GM12891 (cell line): ENCODE measurements at regions not wholly inside any gene's neighbourhood (a gene's known extent, or its start where the extent isn't known, plus 50 kb on each side); places are given as distances from the start of the nearest gene placed in this dataset.
"Not testable (repeated sequence)": the region's sequence is repeated elsewhere in the genome, so short reads cannot be mapped to it uniquely, and the experiment has no call there.

Experiments used
- DNase-seq: peaks from one replicate; pipeline ENCODE4 v3.0.0; 2011; ENCODE audit warnings: low spot score; ENCODE audit not compliant: insufficient read length
- FAIRE-seq: peaks from 2 replicates; lab custom pipeline; 2011; peaks lifted over from hg19 to GRCh38; lab: Jason Lieb, UNC
- PAX5 ChIP-seq: IDR thresholded peaks from 2 replicates; pipeline ENCODE4 v1.6.1; 2011; ENCODE audit warnings: low read length, moderate library complexity, mild to moderate bottlenecking; ENCODE audit not compliant: insufficient read depth, severe bottlenecking
- POLR2A ChIP-seq: IDR thresholded peaks from 2 replicates; pipeline ENCODE4 v1.6.1; 2011; ENCODE audit warnings: low read depth, low read length, control low read depth
- POLR2AphosphoS5 ChIP-seq: IDR thresholded peaks from 2 replicates; pipeline ENCODE4 v1.6.1; 2011; ENCODE audit warnings: low read depth, low read length, control low read depth
- POU2F2 ChIP-seq: IDR thresholded peaks from 2 replicates; pipeline ENCODE4 v1.6.1; 2011; ENCODE audit warnings: low read depth, mild to moderate bottlenecking, control low read depth, low read length, moderate library complexity
- SPI1 ChIP-seq: IDR thresholded peaks from 2 replicates; pipeline ENCODE4 v1.6.1; 2011; ENCODE audit warnings: low read depth, low read length, control low read depth
- TAF1 ChIP-seq: IDR thresholded peaks from 2 replicates; pipeline ENCODE4 v1.6.1; 2011; ENCODE audit warnings: low read depth, low read length, control low read depth

DNA sequence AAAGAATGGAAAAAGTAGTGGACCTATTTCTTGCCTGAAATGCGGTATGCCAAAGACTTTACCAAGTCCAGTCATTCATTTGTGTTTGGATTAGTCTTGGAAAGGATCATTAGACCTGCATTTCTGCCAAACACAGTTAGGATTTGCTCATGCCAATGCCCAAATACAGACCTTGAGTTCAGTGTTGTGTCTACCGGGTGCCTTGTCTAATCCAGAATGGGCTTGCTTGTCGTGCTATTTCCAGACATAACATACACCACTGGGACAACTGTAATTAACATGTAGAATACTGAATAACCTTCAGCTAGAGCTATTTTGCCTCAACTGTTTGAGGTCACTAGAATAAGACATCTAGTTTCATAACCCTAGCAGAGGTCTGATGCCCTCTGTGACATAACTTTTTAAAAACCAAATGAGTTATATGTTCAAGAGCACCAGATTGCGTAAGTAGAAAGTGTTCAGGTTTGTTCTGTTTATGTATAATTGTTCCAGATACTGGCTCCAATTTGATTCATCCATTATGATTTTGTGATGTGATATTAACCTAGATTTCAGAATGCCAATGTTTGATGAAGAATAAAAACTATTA lies 145.3 kb upstream of the DPH6 start:
- DNase-seq (no peak), FAIRE-seq (no peak)
- no peak for TF ChIP-seq POLR2AphosphoS5
- no peak for TF ChIP-seq TAF1

DNA sequence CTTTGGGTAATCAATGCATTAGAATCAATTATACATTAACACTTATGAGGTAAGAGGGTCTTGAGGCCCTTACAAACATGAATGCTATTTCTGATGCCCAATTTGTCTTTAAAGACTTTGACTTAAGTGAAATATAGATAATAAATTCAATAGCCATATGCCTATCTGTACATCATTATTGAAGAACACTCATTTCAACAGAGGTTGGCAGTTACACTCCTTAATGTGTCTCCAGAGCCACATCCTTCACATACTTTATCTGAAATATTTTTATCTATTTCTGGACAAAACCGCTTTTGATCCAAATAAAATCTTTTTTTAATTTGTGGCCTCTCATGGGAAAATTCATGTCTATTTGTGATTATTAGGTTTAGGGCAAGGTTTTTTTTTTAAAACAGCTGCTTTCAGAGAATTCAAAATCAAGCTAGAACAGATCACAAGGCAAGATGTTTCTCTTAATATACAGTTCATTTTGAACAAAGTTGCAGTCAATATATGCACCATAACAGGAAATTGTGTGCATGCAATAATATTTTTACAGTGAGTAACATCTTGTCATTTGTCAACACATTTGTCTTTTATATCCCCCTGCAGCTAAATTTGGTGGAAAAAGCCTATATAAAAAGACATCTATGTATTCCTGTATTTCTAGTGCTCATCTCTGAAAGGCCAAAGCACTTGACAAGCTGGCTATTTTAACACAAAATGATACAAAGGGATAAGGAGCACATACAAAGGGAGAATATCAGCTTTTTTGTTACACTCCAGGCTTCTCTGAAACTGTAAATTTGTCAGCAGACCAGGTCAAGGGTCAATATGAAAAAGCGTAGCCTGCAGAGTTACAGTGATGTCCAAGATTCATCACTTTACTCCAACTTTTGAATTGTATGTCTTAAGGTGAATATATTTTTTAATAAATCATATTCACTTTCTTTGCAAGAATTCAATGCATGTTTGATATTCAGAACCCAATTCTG lies 146.2 kb upstream of the DPH6 start:
- TF ChIP-seq POLR2A (no peak), TAF1 (no peak), SPI1 (no peak)
- FAIRE-seq (no peak), DNase-seq (no peak)

DNA sequence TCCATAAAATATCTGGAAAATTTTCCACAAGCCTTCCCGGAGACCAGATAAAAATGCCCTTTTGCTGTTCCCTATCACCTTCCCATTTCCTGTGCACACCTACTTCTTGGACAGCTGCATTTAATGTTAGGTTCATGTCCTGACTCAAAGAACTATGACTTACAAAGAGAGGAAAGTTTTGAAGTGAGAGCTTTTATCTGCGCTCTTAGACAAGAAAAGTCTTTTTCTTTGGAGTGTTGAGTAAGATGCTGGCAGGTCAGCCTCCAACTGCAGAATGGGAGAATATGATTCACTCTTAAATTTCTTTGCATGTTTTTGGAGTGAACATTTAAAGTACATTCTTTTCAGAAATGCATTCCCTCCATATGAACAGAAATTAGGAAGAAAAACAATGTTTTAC lies 147.3 kb upstream of the DPH6 start:
- no peak for FAIRE-seq
- TF ChIP-seq PAX5, result no peak
- no peak for TF ChIP-seq POLR2AphosphoS5
- TF ChIP-seq TAF1, result no peak
- TF ChIP-seq POLR2A, result no peak
- no peak for TF ChIP-seq POU2F2
- DNase-seq, result no peak

DNA sequence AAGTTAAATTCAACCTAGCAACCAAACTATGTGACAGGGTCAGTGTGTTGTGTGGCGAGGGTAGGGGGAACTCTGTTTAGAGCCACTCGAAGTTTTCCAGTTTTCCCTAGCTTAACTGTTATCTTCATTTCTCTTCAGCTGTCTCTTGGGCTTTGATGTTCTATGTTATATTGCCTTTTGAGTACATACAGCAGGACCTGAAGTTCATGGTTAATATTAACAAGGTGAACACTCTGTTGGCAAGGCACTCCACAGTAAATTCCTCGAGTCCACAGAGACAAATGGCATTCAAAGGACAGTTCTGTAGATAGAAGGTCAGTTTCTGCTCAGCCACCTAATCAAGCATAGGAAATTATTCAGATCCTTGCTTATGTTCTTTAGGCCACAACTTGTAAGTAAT lies 147.9 kb upstream of the DPH6 start:
- DNase-seq (no peak), FAIRE-seq (no peak)
- TF ChIP-seq POLR2A, result no peak
- no peak for TF ChIP-seq PAX5
- no peak for TF ChIP-seq TAF1
- TF ChIP-seq POLR2AphosphoS5, result no peak

DNA sequence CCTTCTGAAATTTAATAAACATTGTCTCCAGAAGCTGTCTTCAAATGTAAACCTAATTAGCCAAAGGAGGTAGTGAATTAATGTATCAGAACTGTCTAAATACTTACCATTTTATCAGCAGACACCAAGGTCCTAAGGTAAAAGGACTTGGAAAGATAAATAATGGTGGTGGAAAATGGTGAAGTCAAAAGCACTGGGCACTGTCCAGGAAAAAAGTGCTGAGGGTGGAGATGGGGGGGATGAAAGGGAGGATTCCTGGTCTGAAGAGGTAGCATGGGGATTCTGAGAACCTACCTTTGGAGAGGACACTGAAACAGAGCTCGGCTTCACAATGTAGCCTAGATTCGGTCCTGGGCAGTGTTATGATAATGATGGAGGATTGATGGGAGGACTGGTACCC lies 149.0 kb upstream of the DPH6 start:
- DNase-seq, result no peak
- no peak for FAIRE-seq
- TF ChIP-seq PAX5, result no peak
- TF ChIP-seq POLR2A, result no peak
- no peak for TF ChIP-seq POU2F2
- no peak for TF ChIP-seq POLR2AphosphoS5
- TF ChIP-seq TAF1, result no peak
- no peak for TF ChIP-seq SPI1

DNA sequence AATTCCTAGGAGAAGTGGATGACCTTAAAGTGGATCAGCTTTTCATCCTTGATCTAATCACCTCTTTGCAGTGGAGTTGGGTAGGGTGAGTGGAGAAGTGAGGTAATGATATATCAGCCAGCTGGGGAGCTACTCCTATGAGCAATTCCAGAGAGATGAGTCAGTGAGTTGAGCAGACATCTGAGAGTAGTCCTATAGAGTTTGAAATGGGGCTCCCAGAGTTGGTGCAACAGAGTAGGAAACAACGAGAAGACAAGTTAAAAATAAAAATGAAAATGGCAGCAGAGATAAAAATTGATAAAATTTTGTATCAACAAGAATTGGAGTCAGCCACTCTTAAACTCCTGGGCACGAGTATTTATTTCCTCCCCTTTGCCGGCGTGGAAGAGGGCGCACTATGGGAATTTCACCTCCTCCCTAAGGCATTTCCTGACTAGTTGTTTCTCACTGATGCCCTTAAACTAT lies 150.8 kb upstream of the DPH6 start:
- FAIRE-seq (no peak), DNase-seq (no peak)

DNA sequence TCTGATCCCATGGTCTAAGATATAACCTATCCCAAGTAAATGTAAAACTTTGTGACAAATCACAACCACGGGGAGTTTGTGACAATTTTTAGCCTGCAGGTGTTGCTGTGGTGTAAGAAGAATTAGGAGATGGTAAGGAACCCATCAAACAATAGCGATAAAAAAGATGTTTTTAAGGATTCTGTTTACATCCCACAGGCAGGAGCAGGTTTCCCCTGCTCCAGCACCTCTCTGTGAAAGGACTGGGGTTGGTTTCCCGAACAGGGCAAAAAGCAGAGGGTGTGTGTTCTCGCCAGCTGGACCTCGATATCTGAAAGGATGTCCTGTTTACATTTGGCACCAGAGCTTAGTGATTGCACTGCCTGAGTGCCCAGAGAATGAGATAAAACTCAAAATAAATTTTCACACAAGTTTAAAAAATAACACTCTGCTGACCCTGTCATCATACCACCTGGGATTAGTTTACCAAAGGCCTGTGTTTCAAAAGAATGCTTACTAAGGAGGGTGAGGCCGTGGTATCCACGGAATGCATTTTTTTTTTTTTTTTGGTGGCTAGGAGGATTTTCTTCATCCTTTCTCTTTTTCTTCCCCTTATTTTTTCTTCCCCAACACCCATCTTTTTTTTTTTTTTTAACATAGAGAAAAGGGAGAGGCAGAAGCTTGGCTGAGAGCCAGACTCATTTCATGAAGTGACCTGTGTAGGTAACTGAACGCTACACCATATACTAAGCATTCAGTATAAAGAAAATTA lies 151.8 kb upstream of the DPH6 start:
- no peak for TF ChIP-seq SPI1
- DNase-seq, result no peak
- no peak for FAIRE-seq

More for the DNA sequence above, 150.8 kb upstream of the DPH6 start:
- no peak for TF ChIP-seq POLR2A
- TF ChIP-seq POU2F2, result no peak
- no peak for TF ChIP-seq POLR2AphosphoS5
- no peak for TF ChIP-seq PAX5
- no peak for TF ChIP-seq TAF1
- TF ChIP-seq SPI1, result no peak

DNA sequence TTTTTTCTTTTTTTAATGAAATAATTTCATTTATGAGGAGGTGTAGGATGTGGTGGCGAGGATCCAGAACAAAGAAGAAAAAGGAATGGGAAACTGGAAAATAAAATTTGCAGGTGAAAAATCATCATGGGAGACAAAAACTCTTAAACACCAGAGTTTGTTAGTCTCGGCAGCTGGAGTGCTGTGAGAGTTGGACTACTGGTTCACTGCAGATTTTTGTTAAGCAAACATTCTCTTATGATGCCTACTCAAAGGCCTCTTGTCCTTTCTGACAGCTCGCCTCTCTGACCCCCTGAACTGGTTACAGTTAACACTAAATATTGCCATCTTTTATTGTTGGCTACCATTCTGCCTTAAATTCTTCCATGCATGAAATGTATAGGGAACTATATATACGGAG lies 152.4 kb upstream of the DPH6 start:
- FAIRE-seq, result no peak
- no peak for DNase-seq
- TF ChIP-seq POU2F2 (no peak), POLR2AphosphoS5 (no peak), PAX5 (no peak), POLR2A (no peak), TAF1 (no peak), SPI1 (no peak)

DNA sequence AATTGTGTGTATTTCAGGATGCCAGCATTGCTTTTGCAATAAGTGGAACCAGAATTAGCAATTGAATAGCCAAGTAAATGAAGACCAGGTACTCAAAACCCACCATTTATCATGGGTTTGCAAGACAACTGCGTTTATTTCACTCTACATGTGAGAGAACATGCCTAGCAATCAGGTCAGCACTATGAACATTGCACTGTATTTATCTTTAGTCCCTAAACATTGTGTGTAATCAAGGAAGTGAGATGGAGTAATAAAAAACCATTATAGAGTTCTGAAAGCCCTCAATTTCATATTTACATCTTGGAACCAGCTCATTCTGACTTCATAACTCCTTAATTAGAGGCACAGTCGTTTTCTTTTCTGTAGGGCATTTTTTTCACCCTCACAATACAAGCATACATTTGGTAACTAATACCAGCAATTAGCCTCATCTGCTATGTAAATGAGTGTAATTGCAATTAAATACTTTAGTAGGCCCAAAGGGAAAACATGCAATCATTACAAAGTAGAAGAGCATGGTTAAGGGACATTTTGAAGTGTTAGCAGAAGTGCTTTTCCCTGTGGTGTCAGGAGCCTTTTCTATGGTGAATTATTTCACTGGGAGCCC lies 153.1 kb upstream of the DPH6 start:
- FAIRE-seq (no peak), DNase-seq (no peak)
- TF ChIP-seq POLR2AphosphoS5 (no peak), POU2F2 (no peak), SPI1 (no peak), POLR2A (no peak), TAF1 (no peak), PAX5 (no peak)

DNA sequence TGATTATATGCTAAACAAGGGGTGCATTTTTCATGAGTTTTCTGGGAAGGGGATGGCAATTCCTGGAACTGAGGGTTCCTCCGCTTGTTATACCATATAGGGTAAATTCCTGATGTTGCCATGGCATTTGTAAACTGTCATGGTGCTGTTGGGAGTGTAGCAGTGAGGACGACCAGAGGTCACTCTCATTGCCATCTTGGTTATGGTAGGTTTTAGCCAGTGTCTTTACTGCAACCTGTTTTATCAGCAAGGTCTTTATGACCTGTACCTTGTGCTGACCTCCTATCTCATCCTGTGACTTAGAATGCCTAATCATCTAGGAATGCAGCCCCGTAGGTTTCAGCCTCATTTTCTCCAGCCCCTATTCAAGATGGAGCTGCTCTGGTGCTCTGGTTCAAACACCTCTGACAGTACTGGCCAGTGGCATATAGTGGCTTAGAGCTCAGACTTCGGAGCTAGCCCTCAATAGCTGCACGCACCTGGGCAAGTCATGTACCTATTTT lies 154.2 kb upstream of the DPH6 start:
- not testable (repeated sequence) for FAIRE-seq, DNase-seq
